H1 (cell line): ENCODE measurements at regions not wholly inside any gene's neighbourhood (a gene's known extent, or its start where the extent isn't known, plus 50 kb on each side); places are given as distances from the start of the nearest gene placed in this dataset.
A peak's percentile ranks its signal among the peaks of the same experiment; 100 is the strongest.

Source experiments
- CTCF ChIA-PET: fragments of 300-600 bp; sonication (Branson Sonifier 250); formaldehyde crosslinking; loops from one replicate; lab custom pipeline; 2021; ENCODE audit not compliant: partially characterized antibody; lab: Charles Lee
- POLR2A ChIA-PET: fragments of 300-600 bp; sonication (Branson Sonifier 250); formaldehyde crosslinking; loops from one replicate; lab custom pipeline; 2021; ENCODE audit warnings: inconsistent platforms; ENCODE audit not compliant: partially characterized antibody; lab: Charles Lee
- DNase-seq, 2 experiments: peaks; one replicate each; pipeline versions ENCODE4 v3.0.0 to v3.0.0-alpha.2; 2010 to 2022; ENCODE audit warnings: low spot score in 2 of 2, low read depth in 1 of 2, mixed read lengths in 1 of 2
- FAIRE-seq: peaks from 2 replicates; lab custom pipeline; 2011; peaks lifted over from hg19 to GRCh38; lab: Jason Lieb, UNC
- H2AFZ ChIP-seq: 2 replicates; pipeline ENCODE4 v1.8.1; 2012; ENCODE audit warnings: low read length, inconsistent platforms
- H2AK5ac ChIP-seq: 2 replicates; pipeline ENCODE4 v1.6.1; 2013; ENCODE audit warnings: low read depth, low read length
- H2BK120ac ChIP-seq: replicated peaks from 2 replicates; pipeline ENCODE3; 2013; ENCODE audit warnings: low read depth, low read length, inconsistent platforms
- H2BK12ac ChIP-seq: 2 replicates; pipeline ENCODE4 v1.6.1; 2013; ENCODE audit warnings: low read depth, low read length
- H2BK15ac ChIP-seq: 2 replicates; pipeline ENCODE4 v1.6.1; 2013; ENCODE audit warnings: low read length
- H2BK20ac ChIP-seq: 2 replicates; pipeline ENCODE4 v1.6.1; 2013; ENCODE audit warnings: low read length
- H2BK5ac ChIP-seq: 2 replicates; pipeline ENCODE4 v1.6.1; 2013; ENCODE audit warnings: low read depth, low read length
- H3K14ac ChIP-seq: 2 replicates; pipeline ENCODE4 v1.6.1; 2013; ENCODE audit warnings: inconsistent platforms; ENCODE audit not compliant: insufficient read length
- H3K18ac ChIP-seq: 2 replicates; pipeline ENCODE4 v1.6.1; 2013; ENCODE audit warnings: low read length; ENCODE audit errors: extremely low read depth
- H3K23ac ChIP-seq: 2 replicates; pipeline ENCODE4 v1.6.1; 2013; ENCODE audit warnings: inconsistent platforms; ENCODE audit not compliant: insufficient read length
- H3K23me2 ChIP-seq: 2 replicates; pipeline ENCODE4 v1.6.1; 2013; ENCODE audit warnings: low read depth, low read length
- H3K27ac ChIP-seq: 2 replicates; pipeline ENCODE4 v1.6.1; 2011; ENCODE audit warnings: low read depth, low read length, inconsistent platforms
- H3K27me3 ChIP-seq, 4 experiments: replicated peaks in 1 of 4; 1 replicate in 1 of 4; 2 replicates in 3 of 4; pipeline versions ENCODE4 v1.6.1 to v1.8.1; 2011 to 2013; ENCODE audit warnings: low read length in 3 of 4, mild to moderate bottlenecking in 3 of 4, inconsistent platforms in 2 of 4, mixed read lengths in 2 of 4, moderate library complexity in 1 of 4; ENCODE audit not compliant: control insufficient read depth in 3 of 4, insufficient read depth in 3 of 4; ENCODE audit errors: extremely low read depth in 1 of 4
- H3K36me3 ChIP-seq, 4 experiments: 2 replicates each; pipeline versions ENCODE4 v1.6.1 to v1.8.1; 2011 to 2013; ENCODE audit warnings: mild to moderate bottlenecking in 4 of 4, low read length in 3 of 4, moderate library complexity in 2 of 4, control low read depth in 1 of 4, inconsistent platforms in 1 of 4; ENCODE audit not compliant: insufficient read depth in 4 of 4, control insufficient read depth in 2 of 4
- H3K4ac ChIP-seq: replicated peaks from 2 replicates; pipeline ENCODE3; 2013; ENCODE audit warnings: low read length, low read depth, mixed read lengths, inconsistent platforms; ENCODE audit not compliant: insufficient read length
- H3K4me1 ChIP-seq, 4 experiments: replicated peaks in 1 of 4; 1 replicate in 1 of 4; 2 replicates in 3 of 4; pipeline versions ENCODE4 v1.6.1 to v1.8.1; 2011 to 2013; ENCODE audit warnings: low read length in 3 of 4, inconsistent platforms in 2 of 4, mixed read lengths in 1 of 4; ENCODE audit not compliant: insufficient read depth in 4 of 4, control insufficient read depth in 3 of 4
- H3K4me2 ChIP-seq, 2 experiments: 2 replicates each; pipeline versions ENCODE4 v1.6.1 to v1.8.1; 2011 to 2013; ENCODE audit warnings: low read depth in 2 of 2, low read length in 2 of 2, control low read depth in 1 of 2, inconsistent platforms in 1 of 2, mild to moderate bottlenecking in 1 of 2; ENCODE audit not compliant: insufficient read depth in 1 of 2
- H3K4me3 ChIP-seq, 4 experiments: fragments of 200-600, 300-600 bp in 1 of 4; sonication (generic), shearing (Covaris generic), sonication (Bioruptor Twin) in 1 of 4; 2 replicates each; pipeline versions ENCODE4 v1.5.1 to v1.8.1; 2011 to 2016; ENCODE audit warnings: low read length in 4 of 4, low read depth in 3 of 4, control low read depth in 2 of 4, inconsistent platforms in 2 of 4, mild to moderate bottlenecking in 2 of 4, mixed read lengths in 1 of 4, moderate library complexity in 1 of 4; ENCODE audit not compliant: insufficient read depth in 2 of 4; ENCODE audit errors: extremely low read depth in 1 of 4
- H3K56ac ChIP-seq: replicated peaks from 2 replicates; pipeline ENCODE3; 2013; ENCODE audit warnings: low read depth, mild to moderate bottlenecking, mixed read lengths, low read length, inconsistent platforms; ENCODE audit not compliant: insufficient read length
- H3K79me1 ChIP-seq: 2 replicates; pipeline ENCODE4 v1.6.1; 2013; ENCODE audit warnings: low read depth, low read length, control low read depth
- H3K79me2 ChIP-seq, 2 experiments: 2 replicates each; pipeline versions ENCODE4 v1.6.1 to v1.8.1; 2012 to 2013; ENCODE audit warnings: low read length in 2 of 2, mild to moderate bottlenecking in 2 of 2, inconsistent platforms in 1 of 2; ENCODE audit not compliant: insufficient read depth in 2 of 2, control insufficient read depth in 1 of 2
- H3K9ac ChIP-seq, 4 experiments: replicated peaks in 1 of 4; 1 replicate in 1 of 4; 2 replicates in 3 of 4; pipeline versions ENCODE4 v1.6.1 to v1.8.1; 2011 to 2013; ENCODE audit warnings: low read depth in 3 of 4, low read length in 3 of 4, control low read depth in 2 of 4, mild to moderate bottlenecking in 2 of 4, moderate library complexity in 2 of 4, inconsistent platforms in 1 of 4; ENCODE audit errors: extremely low read depth in 1 of 4
- H3K9me3 ChIP-seq, 2 experiments: 2 replicates each; pipeline versions ENCODE4 v1.6.1 to v1.8.1; 2012 to 2013; ENCODE audit warnings: mild to moderate bottlenecking in 2 of 2, moderate library complexity in 2 of 2, control low read depth in 1 of 2, inconsistent platforms in 1 of 2, low read depth in 1 of 2, low read length in 1 of 2, mixed read lengths in 1 of 2; ENCODE audit not compliant: insufficient read depth in 2 of 2
- H4K20me1 ChIP-seq, 2 experiments: replicated peaks in 1 of 2; 2 replicates each; pipeline versions ENCODE3 to v1.8.1; 2011 to 2013; ENCODE audit warnings: inconsistent platforms in 2 of 2, low read length in 2 of 2, mild to moderate bottlenecking in 1 of 2; ENCODE audit not compliant: insufficient read depth in 2 of 2, control insufficient read depth in 1 of 2
- H4K5ac ChIP-seq: 2 replicates; pipeline ENCODE4 v1.6.1; 2013; ENCODE audit warnings: low read length, low read depth, mixed read lengths, inconsistent platforms; ENCODE audit not compliant: insufficient read length
- H4K8ac ChIP-seq: 2 replicates; pipeline ENCODE4 v1.8.0; 2013; ENCODE audit warnings: mild to moderate bottlenecking, moderate library complexity, low read length, inconsistent platforms; ENCODE audit not compliant: insufficient read depth; ENCODE audit errors: extremely low read depth
- H4K91ac ChIP-seq: replicated peaks from 2 replicates; pipeline ENCODE3; 2013; ENCODE audit warnings: low read length, mixed read lengths, inconsistent platforms; ENCODE audit not compliant: insufficient read length
- BRCA1 ChIP-seq: IDR thresholded peaks from 2 replicates; pipeline ENCODE4 v1.6.1; 2012; ENCODE audit warnings: low read depth, low read length, improper control_type of control experiment
- NRF1 ChIP-seq: IDR thresholded peaks from 2 replicates; pipeline ENCODE4 v1.6.1; 2011; ENCODE audit warnings: mild to moderate bottlenecking, low read depth, low read length, improper control_type of control experiment
- PHF8 ChIP-seq: fragments of 200-600 bp; sonication (generic); conservative IDR thresholded peaks from 2 replicates; pipeline ENCODE4 v1.7.1; 2012; ENCODE audit warnings: low read depth, mild to moderate bottlenecking, inconsistent platforms, low read length, moderate library complexity
- POLR2A ChIP-seq, 2 experiments: IDR thresholded peaks; 1 replicate in 1 of 2; 2 replicates in 1 of 2; pipeline ENCODE4 v1.6.1; 2011; ENCODE audit warnings: low read depth in 2 of 2, low read length in 2 of 2, mild to moderate bottlenecking in 2 of 2; ENCODE audit errors: control extremely low read depth in 1 of 2
- RFX5 ChIP-seq: IDR thresholded peaks from 2 replicates; pipeline ENCODE4 v1.6.1; 2011; ENCODE audit warnings: low read depth, low read length, improper control_type of control experiment, borderline replicate concordance
- RNF2 ChIP-seq: fragments of 200-900, 300-1000 bp; sonication (generic); IDR thresholded peaks from 2 replicates; pipeline ENCODE4 v1.7.1; 2016; ENCODE audit warnings: borderline replicate concordance, low read depth, mild to moderate bottlenecking, antibody characterized with exemption, low read length; ENCODE audit not compliant: poor library complexity, severe bottlenecking; ENCODE audit errors: missing control alignments
- SIX5 ChIP-seq: IDR thresholded peaks from 2 replicates; pipeline ENCODE4 v1.6.1; 2011; ENCODE audit warnings: mild to moderate bottlenecking, low read depth, low read length
- SP2 ChIP-seq: IDR thresholded peaks from 2 replicates; pipeline ENCODE4 v1.6.1; 2012; ENCODE audit warnings: mild to moderate bottlenecking, low read length, inconsistent platforms
- SRF ChIP-seq: IDR thresholded peaks from 2 replicates; pipeline ENCODE4 v1.6.1; 2011; ENCODE audit warnings: mild to moderate bottlenecking, low read depth, low read length, moderate library complexity
- TBP ChIP-seq: IDR thresholded peaks from 2 replicates; pipeline ENCODE4 v1.6.1; 2011; ENCODE audit warnings: low read depth, low read length, improper control_type of control experiment
- ZNF274 ChIP-seq: IDR thresholded peaks from 2 replicates; pipeline ENCODE4 v1.7.0; 2012; ENCODE audit warnings: low read length, borderline replicate concordance; ENCODE audit errors: extremely low read depth
- WGBS, 2 experiments: shearing (Covaris generic) in 1 of 2; methylation state at CpG; one replicate each; pipeline versions ENCODE4 v1.1.6 to v1.1.7; 2013 to 2015; ENCODE audit warnings: low lambda C conversion rate in 2 of 2, mixed read lengths in 2 of 2, inconsistent platforms in 1 of 2, low coverage in 1 of 2, missing lambda C conversion rate in 1 of 2; ENCODE audit not compliant: insufficient replicate concordance in 2 of 2, insufficient coverage in 1 of 2, insufficient read length in 1 of 2; ENCODE audit errors: extremely low coverage in 1 of 2, missing lambda C conversion rate in 1 of 2; 5-methylcytosine and 5-hydroxymethylcytosine counted together
- TF ChIP-seq, protein P1 (sequence below): IDR thresholded peaks from 2 replicates; pipeline ENCODE4 v1.6.1; 2012; ENCODE audit warnings: low read length, inconsistent platforms
- TF ChIP-seq, protein P2 (sequence below): IDR thresholded peaks from 2 replicates; pipeline ENCODE4 v1.6.1; 2012; ENCODE audit warnings: inconsistent platforms

DNA sequence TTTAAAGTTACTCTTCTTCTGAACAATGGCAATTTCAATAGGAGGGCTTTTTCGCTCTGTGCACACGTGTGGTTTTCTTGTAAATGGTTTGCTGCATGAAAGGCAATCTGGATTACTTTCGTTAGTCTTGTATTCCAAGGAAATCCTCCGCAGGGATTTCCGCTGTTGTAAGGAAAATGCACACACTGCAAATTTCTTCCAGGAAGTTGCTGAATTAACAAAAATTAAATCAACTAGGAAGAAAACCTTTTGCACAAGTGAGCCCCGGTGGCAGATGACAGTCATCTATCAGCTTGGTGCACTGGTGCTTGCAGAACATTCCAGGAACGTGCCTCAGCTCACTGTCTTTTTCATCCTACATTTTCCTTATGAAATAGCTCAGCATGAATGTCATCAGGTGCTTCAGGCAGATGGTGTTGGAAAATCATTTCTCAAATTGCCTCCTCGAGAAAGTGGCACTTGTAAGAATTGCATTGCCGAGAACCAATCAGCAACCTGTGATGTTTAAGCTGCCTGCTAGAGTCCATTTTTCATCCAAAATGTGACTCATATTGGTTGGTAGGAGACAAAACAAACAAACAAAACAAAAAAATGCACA, 272.4 kb upstream of the VCX start:
- H4K8ac ChIP-seq = no peak overlapping the region
- POLR2A ChIA-PET = no interaction called here
- TF ChIP-seq BRCA1 = no peak
- TF ChIP-seq PHF8 = no peak
- no peak for TF ChIP-seq NRF1
- no peak for TF ChIP-seq RNF2
- TF ChIP-seq SP2 = no peak
- TF ChIP-seq RFX5 = no peak
- TF ChIP-seq, protein P1, sequence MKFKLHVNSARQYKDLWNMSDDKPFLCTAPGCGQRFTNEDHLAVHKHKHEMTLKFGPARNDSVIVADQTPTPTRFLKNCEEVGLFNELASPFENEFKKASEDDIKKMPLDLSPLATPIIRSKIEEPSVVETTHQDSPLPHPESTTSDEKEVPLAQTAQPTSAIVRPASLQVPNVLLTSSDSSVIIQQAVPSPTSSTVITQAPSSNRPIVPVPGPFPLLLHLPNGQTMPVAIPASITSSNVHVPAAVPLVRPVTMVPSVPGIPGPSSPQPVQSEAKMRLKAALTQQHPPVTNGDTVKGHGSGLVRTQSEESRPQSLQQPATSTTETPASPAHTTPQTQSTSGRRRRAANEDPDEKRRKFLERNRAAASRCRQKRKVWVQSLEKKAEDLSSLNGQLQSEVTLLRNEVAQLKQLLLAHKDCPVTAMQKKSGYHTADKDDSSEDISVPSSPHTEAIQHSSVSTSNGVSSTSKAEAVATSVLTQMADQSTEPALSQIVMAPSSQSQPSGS = no peak
- TF ChIP-seq SIX5 = no peak
- TF ChIP-seq, protein P2, sequence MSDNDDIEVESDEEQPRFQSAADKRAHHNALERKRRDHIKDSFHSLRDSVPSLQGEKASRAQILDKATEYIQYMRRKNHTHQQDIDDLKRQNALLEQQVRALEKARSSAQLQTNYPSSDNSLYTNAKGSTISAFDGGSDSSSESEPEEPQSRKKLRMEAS = no peak
- no peak for TF ChIP-seq TBP
- no peak for TF ChIP-seq POLR2A (IDR thresholded peaks at IDR 0.05; ENCODE audit: control extremely low read depth in 1 of 2, low read depth in 2 of 2, low read length in 2 of 2)
- no peak for TF ChIP-seq ZNF274
- TF ChIP-seq SRF = no peak

More for the DNA sequence above, 272.4 kb upstream of the VCX start:
- Histone ChIP-seq H3K79me1 (no peaks in the 10 kb centered on the region), H3K4me3 (no peak overlapping the region), H2AFZ (no peak overlapping the region), H3K18ac (no peak overlapping the region), H3K4ac (no peak overlapping the region), H3K27me3 (no peaks in the 10 kb centered on the region), H3K4me1 (no peaks in the 10 kb centered on the region), H4K91ac (no peak overlapping the region), H3K27ac (no peak overlapping the region), H3K23ac (no peak overlapping the region), H3K36me3 (no peaks in the 10 kb centered on the region), H3K23me2 (no peaks in the 10 kb centered on the region), H3K9ac (no peak overlapping the region), H2BK12ac (no peak overlapping the region), H4K5ac (no peak overlapping the region), H3K56ac (no peak overlapping the region), H2BK20ac (no peak overlapping the region), H2BK5ac (no peak overlapping the region), H2BK120ac (no peak overlapping the region), H3K9me3 (no peaks in the 10 kb centered on the region), H4K20me1 (no peaks in the 10 kb centered on the region), H3K4me2 (no peak overlapping the region), H3K14ac (no peak overlapping the region), H2AK5ac (no peak overlapping the region), H2BK15ac (no peak overlapping the region), H3K79me2 (no peaks in the 10 kb centered on the region)
- 78% methylated on average over 9 of the region's 9 CpGs; no CpG with 5 or more reads in 1 of the 2 experiments for WGBS, 2 experiments
- CTCF ChIA-PET = interaction anchor here (1.2 kb wide), 1 partner anchor 380 kb away, joined by 3 read pairs; no protein-coding TSS in a partner anchor
- FAIRE-seq (peak; percentile 73), DNase-seq (no peak)
